Activated naive CD8-positive, alpha-beta T cell treated with anti-CD3 and anti-CD28 coated beads, Interleukin-2, amount 50 U/mL, for 24 hours (primary cell): ENCODE measurements at regions not wholly inside any gene's neighbourhood (a gene's known extent, or its start where the extent isn't known, plus 50 kb on each side); places are given as distances from the start of the nearest gene placed in this dataset.

Source experiments
- ATAC-seq: fragments of 150-1000 bp; cut with Tn5 transposase; one replicate; pipeline ENCODE4 v1.10.0; 2021
- DNase-seq: peaks from one replicate; pipeline ENCODE4 v3.0.0; 2021
- H3K27ac Mint-ChIP-seq: one replicate; pipeline ENCODE4 v1.8.0; 2021; ENCODE audit warnings: mild to moderate bottlenecking, mixed read lengths
- H3K27me3 Mint-ChIP-seq: one replicate; pipeline ENCODE4 v1.8.0; 2021; ENCODE audit warnings: mixed read lengths
- H3K36me3 Mint-ChIP-seq: one replicate; pipeline ENCODE4 v1.8.0; 2021; ENCODE audit warnings: low read depth, mixed read lengths
- H3K4me1 Mint-ChIP-seq: one replicate; pipeline ENCODE4 v1.8.0; 2021; ENCODE audit warnings: mixed read lengths
- H3K4me3 Mint-ChIP-seq: one replicate; pipeline ENCODE4 v1.8.0; 2021; ENCODE audit warnings: mild to moderate bottlenecking, moderate library complexity, mixed read lengths
- H3K9me3 Mint-ChIP-seq: one replicate; pipeline ENCODE4 v1.8.0; 2021; ENCODE audit warnings: mixed read lengths

- no peak for ATAC-seq
- Mint-ChIP-seq H3K4me3 (no peak overlapping the region), H3K9me3 (peaks cover 23% of the 10 kb centered on the region), H3K27me3 (peaks cover 7% of the 10 kb centered on the region), H3K4me1 (no peaks in the 10 kb centered on the region), H3K27ac (no peak overlapping the region), H3K36me3 (no peaks in the 10 kb centered on the region)
- DNase-seq, result peak; percentile 12
Observed at GRCh38 chr22:48188231-48188721, 1425.8 kb downstream of the TBC1D22A start.

DNA sequence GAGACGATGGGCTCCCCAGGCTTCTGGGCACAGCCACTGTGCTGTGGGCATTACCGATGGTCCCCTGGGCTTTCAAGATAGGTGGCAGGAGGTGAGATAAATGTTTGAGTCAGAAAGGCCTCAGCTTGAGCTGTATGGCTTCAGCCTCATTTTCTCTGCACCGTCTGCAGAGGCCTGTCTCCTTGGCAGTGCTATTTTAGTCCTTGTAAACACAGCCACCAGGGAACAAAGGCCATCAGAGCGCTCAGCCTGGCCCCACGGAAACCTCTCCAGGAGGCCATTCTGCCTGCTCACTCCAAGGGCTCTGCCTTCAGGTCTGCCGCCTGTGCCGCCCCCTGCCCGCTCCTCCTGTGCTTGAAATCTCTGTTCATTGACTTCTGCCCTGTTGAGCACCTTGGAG, 1424.9 kb downstream of the TBC1D22A start:
- DNase-seq (no peak), ATAC-seq (no peak)
- H3K4me1 Mint-ChIP-seq, result no peaks in the 10 kb centered on the region
- no peaks in the 10 kb centered on the region for H3K36me3 Mint-ChIP-seq
- no peak overlapping the region for H3K4me3 Mint-ChIP-seq
- peaks cover 7% of the 10 kb centered on the region for H3K27me3 Mint-ChIP-seq
- peaks cover 23% of the 10 kb centered on the region for H3K9me3 Mint-ChIP-seq
- H3K27ac Mint-ChIP-seq, result no peak overlapping the region

GRCh38 chr22:48186146-48186790, 1423.8 kb downstream of the TBC1D22A start:
- H3K4me3 Mint-ChIP-seq, result no peak overlapping the region
- H3K9me3 Mint-ChIP-seq, result peaks cover 14% of the 10 kb centered on the region
- DNase-seq, result no peak
- no peak overlapping the region for H3K27ac Mint-ChIP-seq
- H3K4me1 Mint-ChIP-seq, result no peaks in the 10 kb centered on the region
- H3K36me3 Mint-ChIP-seq, result no peaks in the 10 kb centered on the region
- peaks cover 5% of the 10 kb centered on the region for H3K27me3 Mint-ChIP-seq
- ATAC-seq, result no peak

GRCh38 chr22:48185071-48186055, 1422.9 kb downstream of the TBC1D22A start:
- DNase-seq, result no peak
- no peak overlapping the region for H3K4me3 Mint-ChIP-seq
- ATAC-seq, result no peak
- peaks cover 6% of the 10 kb centered on the region for H3K9me3 Mint-ChIP-seq
- no peaks in the 10 kb centered on the region for H3K4me1 Mint-ChIP-seq
- H3K27me3 Mint-ChIP-seq, result peaks cover 4% of the 10 kb centered on the region
- no peaks in the 10 kb centered on the region for H3K36me3 Mint-ChIP-seq
- no peak overlapping the region for H3K27ac Mint-ChIP-seq

- no peaks in the 10 kb centered on the region for H3K4me1 Mint-ChIP-seq
- no peaks in the 10 kb centered on the region for H3K36me3 Mint-ChIP-seq
- ATAC-seq (no peak), DNase-seq (no peak)
- no peaks in the 10 kb centered on the region for H3K27me3 Mint-ChIP-seq
- H3K4me3 Mint-ChIP-seq, result no peak overlapping the region
- H3K9me3 Mint-ChIP-seq, result no peaks in the 10 kb centered on the region
- H3K27ac Mint-ChIP-seq, result peak overlapping the region; percentile 21
Observed at GRCh38 chr22:48182846-48183805, 1420.7 kb downstream of the TBC1D22A start.

GRCh38 chr22:48182031-48182430, 1419.6 kb downstream of the TBC1D22A start:
- ATAC-seq, result no peak
- Mint-ChIP-seq H3K9me3 (no peaks in the 10 kb centered on the region), H3K27me3 (no peaks in the 10 kb centered on the region), H3K4me1 (no peaks in the 10 kb centered on the region), H3K36me3 (no peaks in the 10 kb centered on the region), H3K27ac (no peak overlapping the region), H3K4me3 (no peak overlapping the region)
- DNase-seq, result no peak

- Mint-ChIP-seq H3K4me1 (no peaks in the 10 kb centered on the region), H3K27me3 (no peaks in the 10 kb centered on the region), H3K9me3 (no peaks in the 10 kb centered on the region), H3K27ac (no peak overlapping the region), H3K4me3 (no peak overlapping the region), H3K36me3 (no peaks in the 10 kb centered on the region)
- DNase-seq (no peak), ATAC-seq (no peak)
Observed at GRCh38 chr22:48181263-48181955, 1419.0 kb downstream of the TBC1D22A start.

GRCh38 chr22:48180631-48181030, 1418.2 kb downstream of the TBC1D22A start:
- Mint-ChIP-seq H3K4me3 (no peak overlapping the region), H3K4me1 (no peaks in the 10 kb centered on the region), H3K9me3 (no peaks in the 10 kb centered on the region), H3K27ac (no peak overlapping the region), H3K36me3 (no peaks in the 10 kb centered on the region), H3K27me3 (no peaks in the 10 kb centered on the region)
- DNase-seq (no peak), ATAC-seq (no peak)

DNA sequence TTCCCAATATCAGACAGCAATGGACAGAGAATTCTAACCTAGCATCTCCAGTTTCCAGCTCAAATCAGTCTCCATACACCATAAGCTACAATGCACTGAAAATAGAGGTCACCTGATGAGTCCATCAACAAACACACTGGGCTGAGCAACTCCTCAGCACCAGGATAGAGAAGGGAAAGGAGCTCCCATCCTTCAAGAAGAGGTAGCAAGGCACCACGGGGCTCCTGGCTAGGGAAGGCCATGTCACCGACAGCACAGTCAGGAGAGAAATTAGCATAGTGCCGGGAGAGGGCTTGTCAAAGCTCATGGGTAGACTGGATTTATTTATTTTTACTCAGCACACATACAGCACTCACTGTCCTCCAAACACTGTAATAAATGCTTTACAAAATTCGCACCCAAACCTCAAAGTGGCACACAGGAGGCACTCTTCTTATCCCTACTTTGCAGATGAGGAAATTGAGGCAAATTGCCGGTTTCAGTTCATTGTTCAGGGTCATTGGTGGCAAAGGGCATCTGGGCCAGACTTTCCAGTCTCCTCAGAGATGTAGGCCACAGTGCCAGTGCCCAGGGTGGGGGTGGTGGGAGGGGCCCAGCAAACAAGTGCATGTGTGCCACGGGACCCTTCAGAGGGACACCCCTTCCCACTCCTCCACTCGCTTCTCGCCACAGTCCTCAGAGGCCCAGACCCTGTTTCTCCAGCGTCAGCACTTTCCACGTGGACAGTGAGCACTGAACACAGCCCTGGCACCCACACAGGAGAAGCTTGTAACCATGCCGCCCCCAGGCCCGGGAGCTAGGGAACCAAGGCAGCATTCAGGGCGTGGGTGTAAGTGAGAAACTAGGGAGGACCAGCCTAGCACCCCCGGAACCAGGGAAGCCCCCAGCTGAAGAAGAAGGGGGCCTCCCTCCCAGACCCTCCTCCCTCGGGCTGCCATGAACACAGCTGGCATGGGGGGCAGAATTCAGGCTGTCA, 1417.4 kb downstream of the TBC1D22A start:
- Mint-ChIP-seq H3K27ac (no peak overlapping the region), H3K4me1 (no peaks in the 10 kb centered on the region), H3K27me3 (peaks cover 3% of the 10 kb centered on the region), H3K9me3 (no peaks in the 10 kb centered on the region), H3K4me3 (no peak overlapping the region), H3K36me3 (no peaks in the 10 kb centered on the region)
- DNase-seq, result no peak
- no peak for ATAC-seq

- H3K9me3 Mint-ChIP-seq, result no peaks in the 10 kb centered on the region
Observed at GRCh38 chr22:48178536-48178935, 1416.1 kb downstream of the TBC1D22A start.

DNA sequence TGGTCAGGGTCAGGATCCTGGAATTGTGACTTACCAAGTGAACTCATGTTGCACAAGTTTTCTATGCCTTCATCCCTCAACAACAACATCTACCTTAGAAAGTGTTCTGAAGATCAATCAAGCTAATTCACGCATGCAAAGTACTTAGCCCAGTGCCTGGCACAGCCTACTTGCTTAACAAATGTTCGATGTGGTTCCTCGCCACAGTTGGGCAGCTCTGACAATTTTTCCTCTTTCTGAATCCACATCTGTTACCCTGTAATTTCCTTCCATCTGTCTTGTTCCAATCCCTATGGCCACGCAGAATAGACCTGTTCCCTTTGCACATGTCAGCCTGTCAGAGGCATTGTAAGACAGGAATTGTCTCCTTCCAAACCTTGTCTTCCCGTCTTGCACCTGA, 1415.2 kb downstream of the TBC1D22A start:
- no peak for DNase-seq
- H3K9me3 Mint-ChIP-seq, result no peaks in the 10 kb centered on the region
- H3K27ac Mint-ChIP-seq, result no peak overlapping the region
- no peaks in the 10 kb centered on the region for H3K4me1 Mint-ChIP-seq
- no peak for ATAC-seq
- no peak overlapping the region for H3K4me3 Mint-ChIP-seq
- H3K36me3 Mint-ChIP-seq, result no peaks in the 10 kb centered on the region
- H3K27me3 Mint-ChIP-seq, result peaks cover 5% of the 10 kb centered on the region

More at GRCh38 chr22:48178536-48178935, 1416.1 kb downstream of the TBC1D22A start:
- no peaks in the 10 kb centered on the region for H3K36me3 Mint-ChIP-seq
- H3K4me1 Mint-ChIP-seq, result no peaks in the 10 kb centered on the region
- H3K4me3 Mint-ChIP-seq, result no peak overlapping the region
- ATAC-seq (no peak), DNase-seq (no peak)
- peaks cover 3% of the 10 kb centered on the region for H3K27me3 Mint-ChIP-seq
- no peak overlapping the region for H3K27ac Mint-ChIP-seq

DNA sequence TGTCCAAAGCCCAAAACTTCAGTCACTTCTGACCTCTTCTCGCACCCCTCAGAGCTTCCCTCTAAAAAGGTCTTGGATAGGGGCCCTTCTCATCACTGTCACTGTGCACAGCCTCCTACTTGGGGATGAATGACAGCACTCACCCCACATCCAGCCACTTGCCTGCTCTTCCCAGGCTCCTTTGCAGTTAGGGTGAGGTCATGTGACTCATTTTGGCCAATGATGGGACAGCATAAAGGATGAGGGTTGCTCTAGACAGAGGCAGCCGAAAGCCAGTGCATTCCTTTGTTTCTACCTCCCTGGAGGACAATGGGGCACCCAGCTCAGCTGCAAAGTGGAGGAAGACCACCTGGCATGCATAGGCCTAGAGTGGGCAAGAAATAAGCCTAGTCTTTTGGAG, 1413.3 kb downstream of the TBC1D22A start:
- H3K27ac Mint-ChIP-seq, result no peak overlapping the region
- no peak for ATAC-seq
- H3K4me3 Mint-ChIP-seq, result no peak overlapping the region
- no peaks in the 10 kb centered on the region for H3K4me1 Mint-ChIP-seq
- peaks cover 5% of the 10 kb centered on the region for H3K27me3 Mint-ChIP-seq
- H3K9me3 Mint-ChIP-seq, result no peaks in the 10 kb centered on the region
- H3K36me3 Mint-ChIP-seq, result no peaks in the 10 kb centered on the region
- no peak for DNase-seq

DNA sequence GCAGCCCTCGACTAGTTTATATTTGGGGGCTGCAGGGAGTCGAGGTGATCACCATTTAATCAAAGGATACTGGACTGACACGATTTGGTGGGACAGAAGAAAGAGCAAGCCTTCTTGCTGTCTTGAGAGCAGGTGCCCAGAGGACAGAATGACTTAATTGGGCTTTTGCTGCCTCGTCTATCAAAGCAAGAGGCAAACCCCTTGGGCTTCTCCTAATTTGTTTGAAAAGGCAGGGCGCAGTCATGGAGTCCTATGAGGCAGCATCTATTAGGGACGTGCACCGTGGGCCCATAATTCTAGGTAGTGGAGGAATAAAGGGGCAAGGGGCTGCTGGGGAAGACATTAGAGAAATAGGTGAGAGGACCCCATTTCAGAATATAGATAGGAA, 1411.3 kb downstream of the TBC1D22A start:
- no peak for ATAC-seq
- H3K4me1 Mint-ChIP-seq, result no peaks in the 10 kb centered on the region
- DNase-seq, result no peak
- no peak overlapping the region for H3K4me3 Mint-ChIP-seq
- H3K27ac Mint-ChIP-seq, result no peak overlapping the region
- no peaks in the 10 kb centered on the region for H3K36me3 Mint-ChIP-seq
- H3K27me3 Mint-ChIP-seq, result peaks cover 12% of the 10 kb centered on the region
- H3K9me3 Mint-ChIP-seq, result no peaks in the 10 kb centered on the region
